Osteocyte (in vitro differentiated cells): ENCODE measurements at regions not wholly inside any gene's neighbourhood (a gene's known extent, or its start where the extent isn't known, plus 50 kb on each side); places are given as distances from the start of the nearest gene placed in this dataset.
A peak's percentile ranks its signal among the peaks of the same experiment; 100 is the strongest.

Source experiments
- DNase-seq: peaks from one replicate; pipeline ENCODE4 v3.0.0; 2021; ENCODE audit warnings: mixed read lengths; ENCODE audit not compliant: unreplicated experiment; ENCODE audit errors: extremely low spot score
- H3K27ac Mint-ChIP-seq: one replicate; pipeline ENCODE4 v1.8.0; 2021; ENCODE audit warnings: mild to moderate bottlenecking, mixed read lengths; ENCODE audit not compliant: unreplicated experiment
- H3K27me3 Mint-ChIP-seq: one replicate; pipeline ENCODE4 v1.8.0; 2021; ENCODE audit warnings: mixed read lengths; ENCODE audit not compliant: unreplicated experiment
- H3K36me3 Mint-ChIP-seq: one replicate; pipeline ENCODE4 v1.8.0; 2021; ENCODE audit warnings: mixed read lengths; ENCODE audit not compliant: unreplicated experiment
- H3K4me1 Mint-ChIP-seq: one replicate; pipeline ENCODE4 v1.8.0; 2021; ENCODE audit warnings: mixed read lengths; ENCODE audit not compliant: unreplicated experiment
- H3K4me3 Mint-ChIP-seq: one replicate; pipeline ENCODE4 v1.8.0; 2021; ENCODE audit warnings: mild to moderate bottlenecking, moderate library complexity, mixed read lengths; ENCODE audit not compliant: unreplicated experiment
- H3K9me3 Mint-ChIP-seq: one replicate; pipeline ENCODE4 v1.8.0; 2021; ENCODE audit warnings: mixed read lengths; ENCODE audit not compliant: unreplicated experiment
- CTCF ChIP-seq: fragments of 200-600 bp; sonication (generic); IDR thresholded peaks from 2 replicates; pipeline ENCODE4 v1.5.0; 2021; ENCODE audit warnings: antibody characterized with exemption, mild to moderate bottlenecking, moderate library complexity

DNA sequence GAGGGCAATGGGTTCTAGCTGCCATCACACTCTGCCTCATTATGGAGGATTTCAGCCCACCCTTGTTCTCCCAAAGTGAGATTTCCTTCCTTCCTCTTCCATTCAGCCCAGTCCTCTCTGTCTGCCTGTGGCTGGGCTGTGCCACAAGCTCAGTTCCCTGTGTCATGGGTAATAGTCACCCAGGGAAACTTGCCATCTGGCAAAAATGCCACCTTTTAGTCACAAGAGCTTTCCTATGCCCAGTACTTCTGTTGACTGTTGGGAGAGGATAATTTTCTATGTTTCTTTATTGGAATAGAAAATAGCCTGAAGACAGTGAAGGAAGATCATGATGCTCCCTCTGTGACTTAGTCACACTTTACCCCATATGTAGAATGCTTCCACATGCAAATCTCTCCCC, 71.4 kb downstream of the TLR4 start:
- peaks cover 7% of the 10 kb centered on the region for H3K4me1 Mint-ChIP-seq
- no peaks in the 10 kb centered on the region for H3K27me3 Mint-ChIP-seq
- H3K9me3 Mint-ChIP-seq = peaks cover 8% of the 10 kb centered on the region
- H3K36me3 Mint-ChIP-seq = no peaks in the 10 kb centered on the region
- H3K27ac Mint-ChIP-seq = no peak overlapping the region
- DNase-seq = no peak
- H3K4me3 Mint-ChIP-seq = no peak overlapping the region
- no peak for TF ChIP-seq CTCF

DNA sequence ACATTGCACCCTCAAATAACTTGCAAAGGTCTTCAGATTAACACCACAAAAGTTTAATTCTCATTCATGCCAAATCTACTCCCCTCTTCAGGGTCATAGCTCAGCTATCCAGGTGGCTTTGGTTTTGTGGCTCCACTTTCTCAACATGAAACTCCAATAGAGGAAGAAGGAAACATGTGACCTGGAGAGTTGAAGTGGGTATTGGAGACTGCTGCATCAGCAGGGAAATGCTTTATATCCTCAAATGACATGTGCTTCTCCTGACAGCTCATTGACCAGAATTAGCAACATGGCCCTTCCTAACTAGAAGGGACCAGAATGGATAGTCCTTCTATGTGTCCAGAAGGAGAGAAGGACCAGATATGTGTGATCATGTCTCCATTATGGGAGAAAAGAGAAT, 73.6 kb downstream of the TLR4 start:
- DNase-seq = no peak
- no peak overlapping the region for H3K4me3 Mint-ChIP-seq
- no peak for TF ChIP-seq CTCF
- no peaks in the 10 kb centered on the region for H3K36me3 Mint-ChIP-seq
- H3K27me3 Mint-ChIP-seq = no peaks in the 10 kb centered on the region
- no peak overlapping the region for H3K27ac Mint-ChIP-seq
- peaks cover 5% of the 10 kb centered on the region for H3K9me3 Mint-ChIP-seq
- peaks cover 4% of the 10 kb centered on the region for H3K4me1 Mint-ChIP-seq

DNA sequence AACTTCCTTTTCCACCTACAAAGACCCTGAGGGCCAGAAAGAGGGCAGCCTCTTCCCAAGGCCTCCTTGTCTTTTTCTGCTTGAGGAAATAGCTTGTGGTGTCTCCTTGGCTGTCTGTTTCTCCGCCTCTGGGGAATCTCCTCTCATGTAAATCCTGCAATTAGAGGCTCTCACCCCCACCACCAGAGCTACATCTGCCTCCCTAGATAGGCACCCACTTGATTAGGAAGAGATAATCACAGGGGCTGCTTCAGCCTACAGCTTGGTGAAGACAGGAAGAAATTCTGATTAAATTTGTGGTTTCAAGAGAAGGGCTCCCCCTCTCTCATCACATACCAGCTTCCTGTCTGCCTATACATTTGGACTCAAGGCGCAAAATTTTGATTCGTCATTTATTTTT, 75.6 kb downstream of the TLR4 start:
- Mint-ChIP-seq H3K9me3 (no peaks in the 10 kb centered on the region), H3K4me3 (no peak overlapping the region), H3K36me3 (no peaks in the 10 kb centered on the region), H3K27ac (no peak overlapping the region), H3K4me1 (no peaks in the 10 kb centered on the region), H3K27me3 (no peaks in the 10 kb centered on the region)
- TF ChIP-seq CTCF = no peak
- no peak for DNase-seq

- TF ChIP-seq CTCF = peak; percentile 96
- no peaks in the 10 kb centered on the region for H3K36me3 Mint-ChIP-seq
- H3K4me3 Mint-ChIP-seq = no peak overlapping the region
- H3K9me3 Mint-ChIP-seq = no peaks in the 10 kb centered on the region
- H3K4me1 Mint-ChIP-seq = no peaks in the 10 kb centered on the region
- no peak overlapping the region for H3K27ac Mint-ChIP-seq
- DNase-seq = peak; percentile 87
- H3K27me3 Mint-ChIP-seq = no peaks in the 10 kb centered on the region
Measured at GRCh38 chr9:117782931-117783788, 79.0 kb downstream of the TLR4 start.

DNA sequence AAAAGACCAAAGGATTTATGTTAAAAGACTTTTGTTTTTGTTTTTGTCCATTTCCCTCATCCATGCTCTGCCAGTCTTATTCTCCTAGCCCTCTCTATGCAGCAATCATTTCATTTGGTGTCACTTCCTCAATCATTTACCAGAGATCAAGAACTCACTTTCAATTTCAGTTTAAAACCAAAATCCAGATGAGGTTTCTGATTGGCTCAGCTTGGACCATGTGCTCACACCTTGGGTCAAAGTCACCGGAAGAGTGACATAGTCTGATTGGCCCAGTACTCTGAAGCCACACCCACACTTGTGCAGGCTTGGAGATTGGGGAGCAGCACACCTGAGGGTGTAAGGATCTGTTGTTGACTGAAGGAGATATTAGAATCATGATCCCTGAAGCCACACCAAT, 79.6 kb downstream of the TLR4 start:
- H3K4me1 Mint-ChIP-seq = no peaks in the 10 kb centered on the region
- no peak for DNase-seq
- TF ChIP-seq CTCF = no peak
- H3K27ac Mint-ChIP-seq = no peak overlapping the region
- H3K4me3 Mint-ChIP-seq = no peak overlapping the region
- no peaks in the 10 kb centered on the region for H3K36me3 Mint-ChIP-seq
- no peaks in the 10 kb centered on the region for H3K9me3 Mint-ChIP-seq
- no peaks in the 10 kb centered on the region for H3K27me3 Mint-ChIP-seq
